ENCODE measurements at regions not wholly inside any gene's neighbourhood (a gene's known extent, or its start where the extent isn't known, plus 50 kb on each side); places are given as distances from the start of the nearest gene placed in this dataset.

GRCh38 chr14:61126603-61127498, 145.8 kb downstream of the SLC38A6 start:
- H2BK12ac ChIP-seq (ENCODE audit: low read depth, low read length), result no peak overlapping the region; the same call in 1 of the 2 replicates
- no peak overlapping the region for H4K5ac ChIP-seq (ENCODE audit: insufficient read length, low read depth, low read length)
- H3K4me2 ChIP-seq (ENCODE audit: insufficient read depth in 1 of 2, low read depth in 2 of 2, low read length in 2 of 2), result no peak overlapping the region
- TF ChIP-seq HDAC2 (IDR thresholded peaks at IDR 0.05; ENCODE audit: borderline replicate concordance in 1 of 2, low read depth in 2 of 2, low read length in 2 of 2), result no peak
- TF ChIP-seq BCL11A (IDR thresholded peaks at IDR 0.05; ENCODE audit: low read depth in 2 of 2, low read length in 2 of 2), result no peak
- TF ChIP-seq KDM1A (IDR thresholded peaks at IDR 0.05; ENCODE audit: borderline replicate concordance, low read length), result no peak
- TF ChIP-seq HDAC6 (IDR thresholded peaks at IDR 0.05; ENCODE audit: low read depth, low read length), result no peak
- no peak for TF ChIP-seq ZNF274 (IDR thresholded peaks at IDR 0.05; ENCODE audit: borderline replicate concordance, extremely low read depth, low read length)
- TF ChIP-seq ATF2 (IDR thresholded peaks at IDR 0.05; ENCODE audit: low read length), result no peak
- no peak for TF ChIP-seq SP4 (IDR thresholded peaks at IDR 0.05; ENCODE audit: low read length)
- no peak overlapping the region for H3K14ac ChIP-seq (ENCODE audit: insufficient read length)
- H4K91ac ChIP-seq (replicated peaks; ENCODE audit: insufficient read length, low read length), result peak overlapping the region; percentile 82
- H2BK20ac ChIP-seq (ENCODE audit: low read length), result no peak overlapping the region; the same call in 1 of the 2 replicates
- H3K9ac ChIP-seq (replicated peaks in 1 of 4; ENCODE audit: extremely low read depth in 1 of 4, low read depth in 3 of 4, low read length in 3 of 4), result no peak overlapping the region
- H3K23ac ChIP-seq (ENCODE audit: insufficient read length), result no peak overlapping the region
- no peaks in the 10 kb centered on the region for H3K27me3 ChIP-seq (replicated peaks in 1 of 4; ENCODE audit: control insufficient read depth in 3 of 4, extremely low read depth in 1 of 4, insufficient read depth in 3 of 4, low read length in 3 of 4)
- WGBS, 2 experiments (ENCODE audit: extremely low coverage in 1 of 2, insufficient coverage in 1 of 2, insufficient read length in 1 of 2, insufficient replicate concordance in 2 of 2, low coverage in 1 of 2, low lambda C conversion rate in 2 of 2, missing lambda C conversion rate in 1 of 2), result 85% methylated on average over 4 of the region's 4 CpGs; no CpG with 5 or more reads in 1 of the 2 experiments
- POLR2A ChIA-PET (ENCODE audit: partially characterized antibody), result interaction anchor here (1.2 kb wide), 1 partner anchor 9 kb away, joined by 3 read pairs; no protein-coding TSS in a partner anchor
- no peak overlapping the region for H3K56ac ChIP-seq (replicated peaks; ENCODE audit: insufficient read length, low read depth, low read length)
- DNase-seq (ENCODE audit: low read depth in 1 of 2, low spot score in 2 of 2), result no peak
- no peak overlapping the region for H3K18ac ChIP-seq (ENCODE audit: extremely low read depth, low read length)
- H4K20me1 ChIP-seq (replicated peaks in 1 of 2; ENCODE audit: control insufficient read depth in 1 of 2, insufficient read depth in 2 of 2, low read length in 2 of 2), result no peaks in the 10 kb centered on the region
- no peak overlapping the region for H2AFZ ChIP-seq (ENCODE audit: low read length)
- no peak overlapping the region for H2BK5ac ChIP-seq (ENCODE audit: low read depth, low read length)
- peaks cover 0 to 10% (median 3%) of the 10 kb centered on the region in 4 experiments; a peak in 5 of 7 replicates for H3K4me1 ChIP-seq (replicated peaks in 1 of 4; ENCODE audit: control insufficient read depth in 3 of 4, insufficient read depth in 4 of 4, low read length in 3 of 4)
- no peaks in the 10 kb centered on the region for H3K79me2 ChIP-seq (ENCODE audit: control insufficient read depth in 1 of 2, insufficient read depth in 2 of 2, low read length in 2 of 2)
- no peak overlapping the region for H2BK15ac ChIP-seq (ENCODE audit: low read length)
- H3K4me3 ChIP-seq (ENCODE audit: extremely low read depth in 1 of 4, insufficient read depth in 2 of 4, low read depth in 3 of 4, low read length in 4 of 4), result no peak overlapping the region
- H3K27ac ChIP-seq (ENCODE audit: low read depth, low read length), result no peak overlapping the region
- peaks cover 0 to 3% of the 10 kb centered on the region in 2 experiments; a peak in 2 of 4 replicates for H3K9me3 ChIP-seq (ENCODE audit: insufficient read depth in 2 of 2, low read depth in 1 of 2, low read length in 1 of 2)
- no peak overlapping the region for H3K4ac ChIP-seq (replicated peaks; ENCODE audit: insufficient read length, low read depth, low read length)
- H2BK120ac ChIP-seq (replicated peaks; ENCODE audit: low read depth, low read length), result no peak overlapping the region
- no peak for FAIRE-seq
- no peak overlapping the region for H2AK5ac ChIP-seq (ENCODE audit: low read depth, low read length)
- CTCF ChIA-PET (ENCODE audit: partially characterized antibody), result interaction anchor here (0.6 to 1.5 kb wide), 2 partner anchors 55 to 159 kb away, joined by 3 read pairs; no protein-coding TSS in a partner anchor
- H3K36me3 ChIP-seq (ENCODE audit: control insufficient read depth in 2 of 4, insufficient read depth in 4 of 4, low read length in 3 of 4), result no peaks in the 10 kb centered on the region; a peak in 1 of 8 replicates
- H3K23me2 ChIP-seq (ENCODE audit: low read depth, low read length), result no peaks in the 10 kb centered on the region
- no peak overlapping the region for H4K8ac ChIP-seq (ENCODE audit: extremely low read depth, insufficient read depth, low read length)
- H3K79me1 ChIP-seq (ENCODE audit: low read depth, low read length), result no peaks in the 10 kb centered on the region
